Lung (tissue), 11 donors: ENCODE measurements at regions not wholly inside any gene's neighbourhood (a gene's known extent, or its start where the extent isn't known, plus 50 kb on each side); places are given as distances from the start of the nearest gene placed in this dataset.
"Not testable (repeated sequence)": the region's sequence is repeated elsewhere in the genome, so short reads cannot be mapped to it uniquely, and the experiment has no call there.

ENCODE experiments used
- ATAC-seq: fragments of 200-7000 bp; cut with Tn5 transposase; one replicate; pipeline ENCODE4 v1.9.1; 2020; ENCODE audit warnings: moderate number of reproducible peaks; ENCODE audit not compliant: insufficient read depth, low FRiP score
- DNase-seq, 3 donors: peaks; one replicate each; pipeline ENCODE4 v3.0.0-alpha.2; 2013 to 2017
- H3K27ac ChIP-seq, 2 donors: one replicate each; pipeline ENCODE4 v1.5.1; 2013; ENCODE audit warnings: mild to moderate bottlenecking in 2 of 2, moderate library complexity in 2 of 2, control low read depth in 1 of 2, inconsistent platforms in 1 of 2, low read depth in 1 of 2, low read length in 1 of 2
- H3K27me3 ChIP-seq, 3 donors: one replicate each; pipeline ENCODE4 v1.5.1; 2013; ENCODE audit warnings: low read length in 2 of 3; ENCODE audit not compliant: control insufficient read depth in 3 of 3, insufficient read depth in 3 of 3
- H3K36me3 ChIP-seq, 4 donors: one replicate each; pipeline ENCODE4 v1.5.1; 2013; ENCODE audit warnings: low read length in 4 of 4, mild to moderate bottlenecking in 1 of 4, moderate library complexity in 1 of 4; ENCODE audit not compliant: control insufficient read depth in 4 of 4, insufficient read depth in 4 of 4
- H3K4me1 ChIP-seq, 5 donors: one replicate each; pipeline ENCODE4 v1.5.1; 2013; ENCODE audit warnings: low read length in 5 of 5, mild to moderate bottlenecking in 2 of 5, moderate library complexity in 1 of 5; ENCODE audit not compliant: control insufficient read depth in 5 of 5, insufficient read depth in 5 of 5
- H3K4me3 ChIP-seq: one replicate; pipeline ENCODE4 v1.5.1; 2013; ENCODE audit warnings: mild to moderate bottlenecking, control low read depth, moderate library complexity
- H3K9ac ChIP-seq, 2 donors: one replicate each; pipeline ENCODE4 v1.5.1; 2013; ENCODE audit warnings: low read length in 2 of 2, control low read depth in 1 of 2; ENCODE audit not compliant: insufficient read depth in 1 of 2
- H3K9me3 ChIP-seq, 4 donors: one replicate each; pipeline ENCODE4 v1.5.1; 2013; ENCODE audit warnings: low read length in 3 of 4, mild to moderate bottlenecking in 1 of 4, moderate library complexity in 1 of 4; ENCODE audit not compliant: control insufficient read depth in 4 of 4, insufficient read depth in 3 of 4
- WGBS, 2 donors: extraction: QIAGEN DNeasy Blood & Tissue Kit; methylation state at CpG; one replicate each; pipeline ENCODE4 v1.1.7; 2013; 5-methylcytosine and 5-hydroxymethylcytosine counted together
- TF ChIP-seq, protein P1 (sequence below): IDR thresholded peaks from 2 replicates; pipeline ENCODE4 v1.5.1; 2012; ENCODE audit warnings: mild to moderate bottlenecking; ENCODE audit errors: control extremely low read depth, extremely low read depth
- donor health status: control.
- donor health status: control.
- donor health status: Bipolar disorder and iron deficiency.
- donor health status: healthy.
- donor health status: DM: yes; HTN: yes; CAD: no.

DNA sequence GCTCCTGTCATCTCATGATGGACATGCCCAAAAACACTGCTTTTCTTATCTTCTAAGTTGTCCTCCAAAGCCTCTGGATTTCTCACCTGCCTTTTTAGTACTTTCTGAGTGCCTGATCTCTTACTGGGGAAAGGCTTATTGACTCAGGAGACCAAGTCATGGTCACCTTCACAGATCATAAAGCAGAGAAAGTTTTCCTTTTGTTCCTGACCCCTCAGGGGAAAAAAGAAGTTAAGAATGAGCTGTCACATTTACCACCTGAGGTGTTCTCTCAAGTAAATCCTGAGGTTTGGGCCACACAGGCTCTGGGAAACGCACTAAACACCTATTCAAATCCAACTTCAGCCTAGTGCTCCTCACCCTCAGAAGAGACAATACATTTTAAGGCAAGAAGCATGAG, 119.3 kb upstream of the ALG10B start:
- not testable (repeated sequence) for H3K4me1 ChIP-seq, ATAC-seq, H3K27ac ChIP-seq, H3K36me3 ChIP-seq, H3K9me3 ChIP-seq, DNase-seq, H3K4me3 ChIP-seq, H3K9ac ChIP-seq, H3K27me3 ChIP-seq
- 69 to 75% methylated on average over 1 of the region's 1 CpG for WGBS, 2 donors

DNA sequence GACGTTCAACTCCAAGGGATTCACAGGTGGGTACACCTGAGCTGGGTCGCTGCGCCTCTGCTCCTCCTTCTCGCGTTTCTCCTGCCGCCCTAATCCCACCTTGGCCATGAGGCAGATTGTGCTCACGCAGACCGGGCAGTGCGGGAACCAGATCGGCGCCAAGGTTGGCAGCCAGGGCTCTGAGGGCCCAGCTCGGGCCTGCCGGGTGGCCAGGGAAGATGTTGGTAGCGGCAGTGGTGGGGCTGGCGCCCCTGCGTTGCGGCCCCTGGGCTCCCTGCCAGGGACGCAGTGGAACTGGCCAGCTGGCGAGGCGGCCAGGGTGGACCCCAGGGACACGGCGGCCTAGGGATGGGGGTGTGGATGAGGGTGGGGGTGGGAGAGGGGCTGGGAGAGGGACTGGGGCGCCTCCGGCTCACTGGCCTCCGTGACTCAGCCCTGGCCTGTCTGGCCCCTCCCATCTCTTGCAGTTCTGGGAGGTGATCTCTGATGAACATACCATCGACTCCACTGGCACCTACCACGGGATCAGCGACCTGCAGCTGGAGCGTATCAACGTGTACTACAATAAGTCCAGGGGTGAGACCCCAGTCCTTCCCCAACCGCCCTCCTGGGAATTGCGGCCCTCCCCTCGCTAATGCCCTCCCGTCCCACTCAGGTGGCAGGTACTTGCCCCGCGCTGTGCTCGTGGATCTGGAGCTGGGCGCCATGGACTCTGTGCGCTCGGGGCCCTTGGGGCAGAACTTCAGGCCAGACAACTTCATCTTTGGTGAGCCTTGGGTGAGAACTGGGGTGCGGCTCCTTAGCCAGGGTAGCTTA, 114.9 kb upstream of the ALG10B start:
- DNase-seq: no peak
- ATAC-seq: no peak
- Histone ChIP-seq H3K36me3 (no peaks in the 10 kb centered on the region), H3K27me3 (no peaks in the 10 kb centered on the region), H3K9me3 (peaks cover 0 to 17% (median 7%) of the 10 kb centered on the region in 4 donors), H3K27ac (no peak overlapping the region), H3K9ac (no peak overlapping the region), H3K4me1 (no peaks in the 10 kb centered on the region), H3K4me3 (no peak overlapping the region)
- TF ChIP-seq, protein P1, sequence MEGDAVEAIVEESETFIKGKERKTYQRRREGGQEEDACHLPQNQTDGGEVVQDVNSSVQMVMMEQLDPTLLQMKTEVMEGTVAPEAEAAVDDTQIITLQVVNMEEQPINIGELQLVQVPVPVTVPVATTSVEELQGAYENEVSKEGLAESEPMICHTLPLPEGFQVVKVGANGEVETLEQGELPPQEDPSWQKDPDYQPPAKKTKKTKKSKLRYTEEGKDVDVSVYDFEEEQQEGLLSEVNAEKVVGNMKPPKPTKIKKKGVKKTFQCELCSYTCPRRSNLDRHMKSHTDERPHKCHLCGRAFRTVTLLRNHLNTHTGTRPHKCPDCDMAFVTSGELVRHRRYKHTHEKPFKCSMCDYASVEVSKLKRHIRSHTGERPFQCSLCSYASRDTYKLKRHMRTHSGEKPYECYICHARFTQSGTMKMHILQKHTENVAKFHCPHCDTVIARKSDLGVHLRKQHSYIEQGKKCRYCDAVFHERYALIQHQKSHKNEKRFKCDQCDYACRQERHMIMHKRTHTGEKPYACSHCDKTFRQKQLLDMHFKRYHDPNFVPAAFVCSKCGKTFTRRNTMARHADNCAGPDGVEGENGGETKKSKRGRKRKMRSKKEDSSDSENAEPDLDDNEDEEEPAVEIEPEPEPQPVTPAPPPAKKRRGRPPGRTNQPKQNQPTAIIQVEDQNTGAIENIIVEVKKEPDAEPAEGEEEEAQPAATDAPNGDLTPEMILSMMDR: no peak
- 92 to 94% methylated on average over 35 to 41 of the region's 41 CpGs for WGBS, 2 donors

DNA sequence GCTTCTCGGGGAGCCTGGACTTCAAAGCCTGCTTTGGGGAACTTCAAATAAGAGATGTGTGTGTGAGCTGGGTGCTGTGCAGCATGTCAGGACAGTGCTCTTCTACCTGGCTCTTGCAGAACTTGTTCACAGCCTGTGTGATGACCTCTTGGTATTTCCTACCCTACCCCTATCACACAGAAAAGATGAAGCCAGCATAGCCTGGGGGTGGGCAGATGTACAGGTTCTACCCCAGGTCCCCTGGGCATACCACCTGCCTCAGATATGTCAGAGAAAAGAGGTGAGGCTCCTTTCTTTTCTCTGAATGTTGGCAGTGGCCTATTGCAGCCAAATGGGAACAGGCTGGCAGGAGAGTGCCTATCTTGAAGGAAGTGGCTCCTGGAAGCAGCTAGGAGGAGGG, 111.7 kb upstream of the ALG10B start:
- DNase-seq: no peak
- Histone ChIP-seq H3K9me3 (peaks cover 0 to 19% (median 9%) of the 10 kb centered on the region in 4 donors), H3K4me3 (no peak overlapping the region), H3K36me3 (no peaks in the 10 kb centered on the region), H3K9ac (no peak overlapping the region), H3K4me1 (no peaks in the 10 kb centered on the region), H3K27me3 (no peaks in the 10 kb centered on the region), H3K27ac (no peak overlapping the region)
- TF ChIP-seq, protein P1: no peak
- 88 to 91% methylated on average over 1 of the region's 1 CpG for WGBS, 2 donors
- ATAC-seq: no peak

DNA sequence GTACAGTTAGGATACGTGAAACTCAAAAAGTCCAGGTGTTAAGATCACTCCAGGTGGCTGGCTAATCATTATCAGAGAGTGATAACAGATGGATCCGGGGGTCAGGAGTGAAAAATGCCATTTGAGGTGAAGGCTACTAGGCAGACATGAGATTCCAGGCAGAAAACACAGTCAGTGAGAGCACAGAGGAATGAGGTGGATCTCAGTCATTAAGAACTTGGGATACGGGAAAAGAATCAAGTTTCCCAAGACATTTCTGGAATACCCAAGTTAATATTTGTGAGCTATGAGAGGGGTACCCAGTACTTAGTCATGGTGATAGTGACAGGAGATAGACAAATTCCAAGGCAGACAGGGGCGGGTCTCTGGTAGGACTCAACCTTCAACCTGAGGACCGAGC, 94.6 kb upstream of the ALG10B start:
- 72 to 75% methylated on average over 5 of the region's 5 CpGs for WGBS, 2 donors
- H3K4me1 ChIP-seq: no peaks in the 10 kb centered on the region
- TF ChIP-seq, protein P1: no peak
- H3K27me3 ChIP-seq: no peaks in the 10 kb centered on the region
- H3K27ac ChIP-seq: no peak overlapping the region
- ATAC-seq (no peak), DNase-seq (no peak)
- H3K4me3 ChIP-seq: no peak overlapping the region
- no peak overlapping the region for H3K9ac ChIP-seq
- no peaks in the 10 kb centered on the region for H3K9me3 ChIP-seq
- H3K36me3 ChIP-seq: no peaks in the 10 kb centered on the region

DNA sequence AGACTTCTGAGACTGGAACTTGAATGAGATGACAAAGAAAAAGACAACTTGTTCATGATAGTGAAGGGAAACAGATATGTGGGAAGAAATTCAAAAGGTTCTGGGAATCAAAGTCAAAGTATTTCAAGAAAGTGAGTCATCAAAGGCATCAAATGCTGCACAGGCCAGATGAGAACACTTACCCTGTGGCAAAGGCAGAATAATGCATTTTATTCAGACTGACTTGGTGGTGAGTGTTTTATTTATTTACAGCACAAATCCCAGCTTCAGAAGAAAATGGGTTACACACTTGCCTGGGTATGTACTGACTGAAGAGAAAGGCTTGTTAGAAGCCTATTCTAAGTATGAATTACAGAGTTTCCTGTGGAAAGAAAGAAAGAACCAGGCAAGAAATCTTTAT, 78.2 kb upstream of the ALG10B start:
- not testable (repeated sequence) for DNase-seq, ATAC-seq, H3K4me3 ChIP-seq, H3K27ac ChIP-seq, H3K4me1 ChIP-seq, H3K36me3 ChIP-seq, H3K27me3 ChIP-seq, H3K9ac ChIP-seq
- peaks cover 0 to 12% (median 1%) of the 10 kb centered on the region in 4 donors for H3K9me3 ChIP-seq
